HepG2 (cell line): ENCODE measurements at regions not wholly inside any gene's neighbourhood (a gene's known extent, or its start where the extent isn't known, plus 50 kb on each side); places are given as distances from the start of the nearest gene placed in this dataset.

Source experiments
- ATF1 ChIP-seq: IDR thresholded peaks from 2 replicates; pipeline ENCODE4 v1.6.1; 2016; ENCODE audit warnings: mild to moderate bottlenecking, control low read depth
- DZIP1 ChIP-seq: sonication (generic); formaldehyde crosslinking; IDR thresholded peaks from 2 replicates; pipeline ENCODE4 v1.5.0; 2020; ENCODE audit warnings: mild to moderate bottlenecking, missing genetic modification reagents
- FOXO1 ChIP-seq: sonication (generic); formaldehyde crosslinking; IDR thresholded peaks from 2 replicates; pipeline ENCODE4 v1.4.0; 2020; ENCODE audit warnings: missing genetic modification reagents
- GABPB1 ChIP-seq: IDR thresholded peaks from 2 replicates; pipeline ENCODE4 v1.6.1; 2016; ENCODE audit warnings: mild to moderate bottlenecking, missing genetic modification reagents, moderate library complexity, missing compliant biosample characterization
- KLF12 ChIP-seq: sonication (generic); formaldehyde crosslinking; IDR thresholded peaks from 2 replicates; pipeline ENCODE4 v1.4.0; 2020; ENCODE audit warnings: missing genetic modification reagents, borderline replicate concordance
- NBN ChIP-seq: fragments of 450-650 bp; conservative IDR thresholded peaks from 2 replicates; pipeline ENCODE4 v1.6.1; 2017
- SYNCRIP ChIP-seq: fragments of 200-400 bp; formaldehyde crosslinking; IDR thresholded peaks from 2 replicates; pipeline ENCODE4 v1.6.1; 2018; ENCODE audit warnings: mild to moderate bottlenecking, low read depth, low read length; ENCODE audit not compliant: insufficient read depth
- ZNF234 ChIP-seq: sonication (generic); formaldehyde crosslinking; conservative IDR thresholded peaks from 2 replicates; pipeline ENCODE4 v1.5.1; 2020; ENCODE audit warnings: mild to moderate bottlenecking, missing genetic modification reagents
- ZNF572 ChIP-seq: sonication (generic); formaldehyde crosslinking; IDR thresholded peaks from 2 replicates; pipeline ENCODE4 v1.5.1; 2020; ENCODE audit warnings: mild to moderate bottlenecking, missing genetic modification reagents
- TF ChIP-seq, protein P1 (sequence below): sonication (generic); formaldehyde crosslinking; IDR thresholded peaks from 2 replicates; pipeline ENCODE4 v1.4.0; 2020; ENCODE audit warnings: missing genetic modification reagents, borderline replicate concordance

DNA sequence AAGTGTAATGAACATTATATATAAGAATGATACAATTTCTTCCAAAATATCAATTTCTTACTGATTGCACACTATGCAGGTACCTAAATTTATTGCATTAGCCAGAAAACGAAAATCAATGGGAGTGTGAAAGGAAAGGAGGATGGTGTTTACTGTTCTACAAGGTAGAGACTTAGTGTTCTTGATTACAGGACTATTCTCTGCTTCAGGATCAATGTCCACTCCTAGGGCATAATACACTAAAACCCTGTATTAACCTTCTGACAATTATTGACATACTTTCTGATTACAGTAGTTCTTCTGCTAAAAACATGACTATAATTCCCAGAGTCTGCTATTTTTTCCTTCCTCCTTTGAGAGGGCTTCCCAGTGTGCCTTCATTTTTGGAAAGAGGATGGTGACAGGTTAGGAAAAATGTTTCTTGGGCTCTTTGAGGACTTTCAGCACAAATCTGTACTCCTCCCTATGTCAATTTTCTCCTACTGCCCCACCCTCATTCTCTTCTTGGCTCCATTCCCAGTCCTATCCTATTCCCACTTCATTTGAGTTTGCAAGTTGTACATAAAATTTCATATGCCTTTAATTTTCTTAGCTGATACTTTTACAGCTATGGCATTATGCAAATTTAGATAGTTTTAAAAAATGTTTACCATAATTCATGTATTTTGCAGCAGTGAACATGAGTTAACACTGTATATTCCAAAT is 278.9 kb downstream of the CENPW start (continued):
- no peak for TF ChIP-seq ZNF234
- no peak for TF ChIP-seq DZIP1
- no peak for TF ChIP-seq ATF1 (CRISPR knock-in tag)
- TF ChIP-seq ZNF572 = no peak
- TF ChIP-seq, protein P1, sequence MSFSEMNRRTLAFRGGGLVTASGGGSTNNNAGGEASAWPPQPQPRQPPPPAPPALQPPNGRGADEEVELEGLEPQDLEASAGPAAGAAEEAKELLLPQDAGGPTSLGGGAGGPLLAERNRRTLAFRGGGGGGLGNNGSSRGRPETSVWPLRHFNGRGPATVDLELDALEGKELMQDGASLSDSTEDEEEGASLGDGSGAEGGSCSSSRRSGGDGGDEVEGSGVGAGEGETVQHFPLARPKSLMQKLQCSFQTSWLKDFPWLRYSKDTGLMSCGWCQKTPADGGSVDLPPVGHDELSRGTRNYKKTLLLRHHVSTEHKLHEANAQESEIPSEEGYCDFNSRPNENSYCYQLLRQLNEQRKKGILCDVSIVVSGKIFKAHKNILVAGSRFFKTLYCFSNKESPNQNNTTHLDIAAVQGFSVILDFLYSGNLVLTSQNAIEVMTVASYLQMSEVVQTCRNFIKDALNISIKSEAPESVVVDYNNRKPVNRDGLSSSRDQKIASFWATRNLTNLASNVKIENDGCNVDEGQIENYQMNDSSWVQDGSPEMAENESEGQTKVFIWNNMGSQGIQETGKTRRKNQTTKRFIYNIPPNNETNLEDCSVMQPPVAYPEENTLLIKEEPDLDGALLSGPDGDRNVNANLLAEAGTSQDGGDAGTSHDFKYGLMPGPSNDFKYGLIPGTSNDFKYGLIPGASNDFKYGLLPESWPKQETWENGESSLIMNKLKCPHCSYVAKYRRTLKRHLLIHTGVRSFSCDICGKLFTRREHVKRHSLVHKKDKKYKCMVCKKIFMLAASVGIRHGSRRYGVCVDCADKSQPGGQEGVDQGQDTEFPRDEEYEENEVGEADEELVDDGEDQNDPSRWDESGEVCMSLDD (CRISPR knock-in tag) = no peak
- no peak for TF ChIP-seq KLF12
- no peak for TF ChIP-seq SYNCRIP
- no peak for TF ChIP-seq GABPB1 (CRISPR knock-in tag)
- TF ChIP-seq FOXO1 (CRISPR knock-in tag) = no peak
- no peak for TF ChIP-seq NBN
